C4-2B (cell line): ENCODE measurements at regions not wholly inside any gene's neighbourhood (a gene's known extent, or its start where the extent isn't known, plus 50 kb on each side); places are given as distances from the start of the nearest gene placed in this dataset.

ENCODE experiments used
- H3K27ac ChIP-seq: fragments of 450-650 bp; 2 replicates; pipeline ENCODE4 v1.5.1; 2017
- ZFX ChIP-seq: fragments of 450-650 bp; IDR thresholded peaks from 2 replicates; pipeline ENCODE4 v1.6.1; 2017
- TF ChIP-seq, protein P1 (sequence below): fragments of 450-650 bp; conservative IDR thresholded peaks from 2 replicates; pipeline ENCODE4 v1.5.1; 2017; ENCODE audit warnings: mild to moderate bottlenecking

DNA sequence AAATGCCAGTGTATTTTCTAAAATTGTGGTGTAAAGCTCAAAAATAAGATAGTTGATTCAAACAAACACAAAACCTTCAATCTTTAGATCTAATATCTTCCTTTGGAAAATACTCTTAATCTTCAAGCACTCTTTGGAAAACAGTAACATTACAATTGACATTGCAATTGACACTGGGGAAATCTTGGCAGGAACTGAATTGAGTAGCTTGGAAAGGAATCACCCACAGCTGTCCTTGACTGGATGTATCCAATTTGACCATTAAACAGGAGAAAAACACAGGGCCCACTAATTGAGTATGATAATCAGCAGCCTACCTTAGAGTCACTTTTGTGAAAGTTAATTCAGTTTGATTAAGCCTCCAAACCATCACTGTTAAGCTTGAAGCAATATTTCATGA, 776.7 kb downstream of the DTWD2 start:
- no peak overlapping the region for H3K27ac ChIP-seq

DNA sequence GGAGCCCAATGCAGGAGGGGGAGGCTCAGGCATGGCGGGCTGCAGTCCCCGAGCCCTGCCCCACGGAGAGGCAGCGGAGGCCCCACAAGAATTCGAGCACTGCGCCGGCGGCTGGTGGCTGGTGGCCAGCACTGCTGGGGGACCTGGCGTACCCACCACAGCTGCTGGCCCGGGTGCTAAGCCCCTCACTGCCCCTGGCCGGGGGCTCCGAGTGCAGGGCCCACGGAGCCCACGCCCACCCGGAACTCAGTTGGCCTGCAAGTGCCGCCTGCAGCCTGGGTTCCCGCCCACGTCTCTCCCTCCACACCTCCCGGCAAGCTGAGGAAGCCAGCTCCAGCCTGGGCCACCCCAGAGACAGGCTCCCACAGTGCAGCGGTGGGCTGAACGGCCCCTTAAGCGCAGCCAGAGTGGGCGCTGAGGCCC, 780.3 kb downstream of the DTWD2 start:
- H3K27ac ChIP-seq: no peak overlapping the region
- TF ChIP-seq, protein P1, sequence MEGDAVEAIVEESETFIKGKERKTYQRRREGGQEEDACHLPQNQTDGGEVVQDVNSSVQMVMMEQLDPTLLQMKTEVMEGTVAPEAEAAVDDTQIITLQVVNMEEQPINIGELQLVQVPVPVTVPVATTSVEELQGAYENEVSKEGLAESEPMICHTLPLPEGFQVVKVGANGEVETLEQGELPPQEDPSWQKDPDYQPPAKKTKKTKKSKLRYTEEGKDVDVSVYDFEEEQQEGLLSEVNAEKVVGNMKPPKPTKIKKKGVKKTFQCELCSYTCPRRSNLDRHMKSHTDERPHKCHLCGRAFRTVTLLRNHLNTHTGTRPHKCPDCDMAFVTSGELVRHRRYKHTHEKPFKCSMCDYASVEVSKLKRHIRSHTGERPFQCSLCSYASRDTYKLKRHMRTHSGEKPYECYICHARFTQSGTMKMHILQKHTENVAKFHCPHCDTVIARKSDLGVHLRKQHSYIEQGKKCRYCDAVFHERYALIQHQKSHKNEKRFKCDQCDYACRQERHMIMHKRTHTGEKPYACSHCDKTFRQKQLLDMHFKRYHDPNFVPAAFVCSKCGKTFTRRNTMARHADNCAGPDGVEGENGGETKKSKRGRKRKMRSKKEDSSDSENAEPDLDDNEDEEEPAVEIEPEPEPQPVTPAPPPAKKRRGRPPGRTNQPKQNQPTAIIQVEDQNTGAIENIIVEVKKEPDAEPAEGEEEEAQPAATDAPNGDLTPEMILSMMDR: no peak
- no peak for TF ChIP-seq ZFX

More for the DNA sequence above, 776.7 kb downstream of the DTWD2 start:
- TF ChIP-seq ZFX: no peak
- TF ChIP-seq, protein P1: no peak

DNA sequence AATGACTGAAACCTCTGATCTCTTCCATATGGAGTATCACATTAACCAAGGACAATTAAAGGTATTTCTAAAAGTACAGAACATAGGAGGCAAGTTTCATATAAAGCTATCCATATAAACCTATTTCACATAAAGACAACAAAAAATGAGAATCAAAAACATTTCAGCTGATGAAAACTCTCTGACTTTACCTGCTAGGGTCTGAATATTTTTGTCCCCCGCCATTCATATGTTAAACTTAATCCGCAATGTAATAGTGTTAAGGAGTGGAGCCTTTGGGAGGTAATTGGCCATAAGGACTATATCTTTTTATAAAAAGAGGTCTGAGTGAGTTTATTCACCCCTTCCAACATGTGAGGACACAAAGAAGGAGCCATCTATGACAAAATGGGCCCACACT, 788.5 kb downstream of the DTWD2 start:
- no peak overlapping the region for H3K27ac ChIP-seq
- no peak for TF ChIP-seq ZFX
- TF ChIP-seq, protein P1: no peak

DNA sequence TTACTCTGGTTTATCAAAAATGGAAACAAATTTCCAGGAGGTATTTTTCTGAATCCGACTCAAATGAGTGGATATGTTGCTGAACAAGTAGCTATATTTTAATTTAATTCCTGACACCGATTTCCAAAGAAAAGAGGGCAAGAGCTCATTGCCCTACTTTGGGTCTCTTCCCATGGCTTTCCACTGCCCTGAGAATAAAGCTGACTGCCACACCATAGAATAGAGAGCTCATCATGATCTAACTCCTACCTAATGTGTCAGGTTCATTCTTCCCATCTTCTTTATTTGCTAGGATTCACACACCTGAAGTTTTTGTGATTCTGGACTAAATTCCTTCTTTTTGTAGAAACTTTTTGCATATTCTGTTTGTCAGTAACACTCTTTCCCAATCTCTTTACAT, 792.1 kb downstream of the DTWD2 start:
- TF ChIP-seq, protein P1: no peak
- no peak for TF ChIP-seq ZFX
- no peak overlapping the region for H3K27ac ChIP-seq

DNA sequence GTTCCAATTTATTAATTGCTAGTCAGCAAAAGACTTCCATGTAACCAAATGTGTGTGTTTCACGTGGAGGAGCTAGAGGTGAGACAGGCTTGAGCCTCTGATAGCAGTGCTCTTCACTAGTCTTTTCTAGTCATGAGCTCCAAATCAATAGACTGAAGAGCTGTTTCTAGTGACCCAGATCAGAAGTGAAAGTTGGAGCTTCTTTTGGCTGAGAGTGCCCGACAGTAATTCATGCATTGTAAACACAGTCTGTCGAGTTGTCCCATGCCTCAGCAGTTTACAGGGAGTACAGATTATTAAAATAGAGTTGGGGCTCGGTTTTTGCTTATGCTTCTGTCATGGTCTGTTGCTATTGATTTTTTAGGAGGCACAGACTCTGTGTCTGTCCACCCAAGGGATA, 793.1 kb downstream of the DTWD2 start:
- TF ChIP-seq, protein P1: no peak
- no peak for TF ChIP-seq ZFX
- H3K27ac ChIP-seq: no peak overlapping the region

DNA sequence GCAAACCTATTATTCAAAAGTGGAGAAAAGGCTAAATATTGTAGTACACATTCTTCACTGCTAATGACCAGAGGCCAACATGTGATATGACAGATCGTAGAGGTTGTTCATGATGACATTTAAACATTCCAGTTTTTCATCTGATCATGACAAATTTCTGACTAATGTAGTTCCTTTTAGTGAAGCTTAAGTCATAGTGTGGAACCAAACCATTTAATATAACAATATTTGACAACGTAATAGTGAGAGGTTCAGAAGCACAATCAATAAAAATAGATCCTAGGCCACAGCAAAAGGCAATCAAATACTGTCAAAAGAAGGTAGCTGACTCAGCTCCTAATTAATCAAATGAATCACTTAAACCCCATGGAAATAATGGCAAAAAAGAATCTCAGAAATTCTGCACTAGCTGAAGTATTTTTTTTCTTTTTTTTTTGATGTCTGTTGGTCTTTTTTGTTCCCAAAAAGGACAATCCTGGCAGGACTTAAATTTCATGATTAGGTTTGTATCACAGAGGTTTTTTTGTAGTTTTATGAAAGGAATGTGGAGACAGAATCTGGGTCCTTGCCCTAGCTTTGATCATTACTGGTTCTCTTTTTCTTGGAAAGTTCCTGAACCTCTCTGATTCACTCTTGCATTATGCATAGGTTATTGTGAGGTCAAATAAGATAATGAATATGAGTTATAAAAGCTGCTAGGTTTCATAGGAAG, 795.0 kb downstream of the DTWD2 start:
- H3K27ac ChIP-seq: no peak overlapping the region
- TF ChIP-seq ZFX: no peak

DNA sequence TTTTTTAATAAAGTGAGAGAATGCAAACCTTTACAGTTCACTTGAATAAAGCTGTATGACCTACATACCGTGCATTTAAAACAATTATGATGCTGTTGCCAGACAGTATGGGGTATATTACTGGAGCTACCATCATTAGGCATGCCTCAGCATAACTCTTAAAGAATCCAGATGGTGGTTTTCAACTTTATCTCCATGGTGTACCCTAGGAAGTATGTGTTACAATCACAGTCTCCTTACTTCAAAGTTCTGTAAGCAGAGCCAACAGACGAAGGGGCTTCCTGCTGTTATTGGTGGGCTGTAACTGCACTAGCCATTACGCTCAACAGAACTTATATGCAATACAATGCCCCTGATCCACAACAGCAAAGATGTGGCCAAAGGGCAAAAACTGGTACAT, 803.3 kb downstream of the DTWD2 start:
- H3K27ac ChIP-seq: no peak overlapping the region
- TF ChIP-seq, protein P1: no peak
- no peak for TF ChIP-seq ZFX

DNA sequence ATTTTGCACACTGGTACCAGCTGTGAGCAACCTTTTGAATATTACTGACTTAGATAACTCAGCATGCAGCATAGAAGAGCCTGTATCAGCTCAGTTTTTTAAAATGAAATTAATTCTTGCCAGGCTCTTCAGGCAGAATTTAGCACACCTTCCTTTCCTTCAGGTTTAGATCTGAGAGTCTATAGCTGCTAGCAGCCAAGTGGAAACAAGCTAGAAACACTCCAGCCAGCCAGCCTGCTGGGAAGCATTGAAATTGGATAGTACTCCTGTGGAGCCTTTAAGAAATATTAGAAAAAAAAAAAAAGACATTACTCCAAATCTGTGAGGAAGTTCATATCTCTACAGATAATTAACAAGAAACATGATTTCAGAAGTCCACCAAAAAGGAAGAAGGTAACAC, 812.2 kb downstream of the DTWD2 start:
- TF ChIP-seq ZFX: no peak
- TF ChIP-seq, protein P1: no peak
- no peak overlapping the region for H3K27ac ChIP-seq
